ENCODE measurements at regions not wholly inside any gene's neighbourhood (a gene's known extent, or its start where the extent isn't known, plus 50 kb on each side); places are given as distances from the start of the nearest gene placed in this dataset.

GRCh38 chr3:18772699-18773305, 347.7 kb upstream of the SATB1 start:
- TF ChIP-seq CTCF (IDR thresholded peaks at IDR 0.05; ENCODE audit: low read depth, low read length, missing input control): no peak
- TF ChIP-seq NR2F2 (IDR thresholded peaks at IDR 0.05): no peak
- TF ChIP-seq RAD21 (IDR thresholded peaks at IDR 0.05): no peak
- TF ChIP-seq SP1 (IDR thresholded peaks at IDR 0.05): no peak
- no peak for TF ChIP-seq GABPA (IDR thresholded peaks at IDR 0.05 in 1 of 2, conservative IDR thresholded peaks at IDR 0.05 in 1 of 2)
- no peak for TF ChIP-seq REST (IDR thresholded peaks at IDR 0.05)
- no peak for TF ChIP-seq JUND (IDR thresholded peaks at IDR 0.05)
- no peak for TF ChIP-seq FOXA1 (IDR thresholded peaks at IDR 0.05)
- TF ChIP-seq YY1 (IDR thresholded peaks at IDR 0.05): no peak
- no peak for TF ChIP-seq MAX (IDR thresholded peaks at IDR 0.05)
- TF ChIP-seq RXRA (IDR thresholded peaks at IDR 0.05): no peak

All from liver (tissue), 3 donors.